GM19467 (cell line): ENCODE measurements at regions not wholly inside any gene's neighbourhood (a gene's known extent, or its start where the extent isn't known, plus 50 kb on each side); places are given as distances from the start of the nearest gene placed in this dataset.

Experiments
- ATAC-seq: cut with Tn5 transposase; IDR thresholded peaks from one replicate; pipeline ENCODE4 v1.9.1; 2021; ENCODE audit warnings: mild to moderate bottlenecking, moderate library complexity; ENCODE audit not compliant: unreplicated experiment

- ATAC-seq, result no peak
Measured at GRCh38 chrX:36913551-36913950, 94.6 kb upstream of the FAM47C start.

GRCh38 chrX:36916941-36917340 lies 91.2 kb upstream of the FAM47C start:
- no peak for ATAC-seq

- ATAC-seq, result no peak
Measured at GRCh38 chrX:36927712-36928111, 80.5 kb upstream of the FAM47C start.

- ATAC-seq, result no peak
Measured at GRCh38 chrX:36930491-36930890, 77.7 kb upstream of the FAM47C start.

GRCh38 chrX:36947214-36947613 lies 61.0 kb upstream of the FAM47C start:
- no peak for ATAC-seq

GRCh38 chrX:36950495-36951253 lies 57.5 kb upstream of the FAM47C start:
- no peak for ATAC-seq

- ATAC-seq, result no peak
Measured at GRCh38 chrX:36957425-36958328, 50.5 kb upstream of the FAM47C start.
